IMR-90 (cell line): ENCODE measurements at regions not wholly inside any gene's neighbourhood (a gene's known extent, or its start where the extent isn't known, plus 50 kb on each side); places are given as distances from the start of the nearest gene placed in this dataset.

Experiments used
- BHLHE40 ChIP-seq: fragments of 150-350 bp; IDR thresholded peaks from 2 replicates; pipeline ENCODE4 v1.6.1; 2016; ENCODE audit warnings: mild to moderate bottlenecking, low read depth, low read length
- CEBPB ChIP-seq: IDR thresholded peaks from 2 replicates; pipeline ENCODE4 v1.6.1; 2012; ENCODE audit warnings: low read depth, low read length, improper control_type of control experiment
- CTCF ChIP-seq: conservative IDR thresholded peaks from 2 replicates; pipeline ENCODE4 v1.5.1; 2012; ENCODE audit warnings: mild to moderate bottlenecking, low read depth, low read length, improper control_type of control experiment
- MXI1 ChIP-seq: IDR thresholded peaks from 2 replicates; pipeline ENCODE4 v1.6.1; 2012; ENCODE audit warnings: low read depth, mild to moderate bottlenecking, low read length, moderate library complexity, borderline replicate concordance
- NFE2L2 ChIP-seq: fragments of 150-350 bp; IDR thresholded peaks from 2 replicates; pipeline ENCODE4 v1.6.1; 2016; ENCODE audit warnings: low read depth, mild to moderate bottlenecking, low read length
- POLR2A ChIP-seq: IDR thresholded peaks from 2 replicates; pipeline ENCODE4 v1.6.1; 2012; ENCODE audit warnings: mild to moderate bottlenecking, low read depth, low read length
- RAD21 ChIP-seq: IDR thresholded peaks from 2 replicates; pipeline ENCODE4 v1.6.1; 2012; ENCODE audit warnings: low read length, improper control_type of control experiment
- SMC3 ChIP-seq: fragments of 150-350 bp; IDR thresholded peaks from 2 replicates; pipeline ENCODE4 v1.6.1; 2016; ENCODE audit warnings: low read depth, mild to moderate bottlenecking, antibody characterized with exemption, low read length, moderate library complexity
- USF2 ChIP-seq: fragments of 150-350 bp; IDR thresholded peaks from 2 replicates; pipeline ENCODE4 v1.6.1; 2017; ENCODE audit warnings: mild to moderate bottlenecking, antibody characterized with exemption, low read length, low read depth

DNA sequence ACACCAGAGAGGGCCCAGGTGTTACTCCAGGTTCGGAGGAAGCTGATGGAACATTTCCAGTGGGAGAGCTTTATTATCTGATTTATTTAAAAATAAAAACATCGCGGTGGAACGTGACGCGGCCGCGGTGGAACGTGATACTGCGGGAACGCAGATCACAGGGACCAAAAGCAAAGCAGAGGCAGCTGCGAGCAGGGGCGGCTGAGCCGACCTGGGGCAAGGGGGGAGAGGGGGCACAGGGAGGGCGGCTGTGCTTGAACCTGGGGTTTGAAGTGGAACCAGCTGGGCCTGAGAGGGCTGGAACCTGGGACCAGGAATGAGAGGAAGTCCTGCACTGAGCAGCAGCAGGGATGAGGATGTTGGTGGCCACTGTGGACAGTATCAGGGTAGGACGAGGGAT, 583.5 kb upstream of the SALL3 start:
- TF ChIP-seq POLR2A (no peak), CTCF (no peak), MXI1 (no peak), USF2 (no peak), NFE2L2 (no peak), BHLHE40 (no peak), SMC3 (no peak), RAD21 (no peak), CEBPB (no peak)
